SK-N-SH treated with all-trans-retinoic acid at 6 μM for 48 hours (cell line): ENCODE measurements at regions not wholly inside any gene's neighbourhood (a gene's known extent, or its start where the extent isn't known, plus 50 kb on each side); places are given as distances from the start of the nearest gene placed in this dataset.

Source experiments
- ATAC-seq: fragments of 200-7000 bp; cut with Tn5 transposase; 3 replicates; pipeline ENCODE4 v1.9.1; 2020; ENCODE audit warnings: mild to moderate bottlenecking, moderate library complexity
- BACH2 ChIP-seq: fragments of 250-450 bp; sonication (Bioruptor Pico); IDR thresholded peaks from 2 replicates; pipeline ENCODE4 v1.9.0; 2021; ENCODE audit warnings: mild to moderate bottlenecking, borderline replicate concordance
- CREB5 ChIP-seq: fragments of 250-450 bp; sonication (Bioruptor Pico); IDR thresholded peaks from 2 replicates; pipeline ENCODE4 v1.5.1; 2020; ENCODE audit warnings: low read depth, mild to moderate bottlenecking, moderate library complexity
- CSDC2 ChIP-seq: fragments of 250-450 bp; sonication (Bioruptor Pico); IDR thresholded peaks from 2 replicates; pipeline ENCODE4 v1.5.0; 2020; ENCODE audit warnings: mild to moderate bottlenecking, moderate library complexity
- CSRNP3 ChIP-seq: fragments of 250-450 bp; sonication (Bioruptor Pico); IDR thresholded peaks from 2 replicates; pipeline ENCODE4 v1.5.1; 2021; ENCODE audit warnings: mild to moderate bottlenecking, moderate library complexity
- ESRRG ChIP-seq: fragments of 250-450 bp; sonication (Bioruptor Pico); IDR thresholded peaks from 2 replicates; pipeline ENCODE4 v1.6.1; 2021; ENCODE audit warnings: mild to moderate bottlenecking
- ISL1 ChIP-seq: fragments of 250-450 bp; sonication (Bioruptor Pico); IDR thresholded peaks from 2 replicates; pipeline ENCODE4 v2.1.2; 2022; ENCODE audit warnings: mild to moderate bottlenecking, moderate library complexity
- OSR1 ChIP-seq: fragments of 250-450 bp; sonication (Bioruptor Pico); IDR thresholded peaks from 2 replicates; pipeline ENCODE4 v1.8.0; 2022; ENCODE audit warnings: moderate library complexity, mild to moderate bottlenecking, inconsistent platforms
- PATZ1 ChIP-seq: fragments of 250-450 bp; sonication (Bioruptor Pico); IDR thresholded peaks from 2 replicates; pipeline ENCODE4 v1.8.0; 2020; ENCODE audit warnings: mild to moderate bottlenecking, moderate library complexity, borderline replicate concordance
- PPARA ChIP-seq: fragments of 250-450 bp; sonication (Bioruptor Pico); IDR thresholded peaks from 2 replicates; pipeline ENCODE4 v1.5.0; 2020; ENCODE audit warnings: mild to moderate bottlenecking, borderline replicate concordance
- RARB ChIP-seq: fragments of 250-450 bp; sonication (Bioruptor Pico); IDR thresholded peaks from 2 replicates; pipeline ENCODE4 v1.8.0; 2021; ENCODE audit warnings: mild to moderate bottlenecking, moderate library complexity
- SNAI2 ChIP-seq: fragments of 250-450 bp; sonication (Bioruptor Pico); IDR thresholded peaks from 2 replicates; pipeline ENCODE4 v1.5.0; 2020; ENCODE audit warnings: mild to moderate bottlenecking, moderate library complexity
- TCF4 ChIP-seq: fragments of 250-450 bp; sonication (Bioruptor Pico); IDR thresholded peaks from 2 replicates; pipeline ENCODE4 v1.8.0; 2021; ENCODE audit warnings: mild to moderate bottlenecking, moderate library complexity, borderline replicate concordance
- ZC3H10 ChIP-seq: fragments of 250-450 bp; sonication (Bioruptor Pico); IDR thresholded peaks from 2 replicates; pipeline ENCODE4 v1.5.1; 2021; ENCODE audit warnings: mild to moderate bottlenecking, moderate library complexity
- ZFP3 ChIP-seq: fragments of 250-450 bp; sonication (Bioruptor Pico); IDR thresholded peaks from 2 replicates; pipeline ENCODE4 v1.5.0; 2020; ENCODE audit warnings: mild to moderate bottlenecking, moderate library complexity
- ZFP30 ChIP-seq: fragments of 450-650 bp; formaldehyde crosslinking; IDR thresholded peaks from 2 replicates; pipeline ENCODE4 v1.5.0; 2022; ENCODE audit warnings: mild to moderate bottlenecking, moderate library complexity
- ZNF565 ChIP-seq: fragments of 450-650 bp; formaldehyde crosslinking; conservative IDR thresholded peaks from 2 replicates; pipeline ENCODE4 v1.5.0; 2020; ENCODE audit warnings: low read depth, mild to moderate bottlenecking, moderate library complexity
- ZNF70 ChIP-seq: fragments of 450-650 bp; formaldehyde crosslinking; IDR thresholded peaks from 2 replicates; pipeline ENCODE4 v1.5.0; 2020; ENCODE audit warnings: mild to moderate bottlenecking, moderate library complexity
- ZNF8 ChIP-seq: fragments of 450-650 bp; formaldehyde crosslinking; IDR thresholded peaks from 2 replicates; pipeline ENCODE4 v1.5.0; 2020; ENCODE audit warnings: mild to moderate bottlenecking, moderate library complexity
- TF ChIP-seq, protein P1 (sequence below): fragments of 250-450 bp; sonication (Bioruptor Pico); IDR thresholded peaks from 2 replicates; pipeline ENCODE4 v1.8.0; 2021; ENCODE audit warnings: low read depth, mild to moderate bottlenecking, moderate library complexity, borderline replicate concordance
- TF ChIP-seq, protein P2 (sequence below): fragments of 250-450 bp; sonication (Bioruptor Pico); IDR thresholded peaks from 2 replicates; pipeline ENCODE4 v1.5.0; 2020; ENCODE audit warnings: mild to moderate bottlenecking, moderate library complexity

GRCh38 chr10:78351809-78352208 is 318.1 kb downstream of the RPS24 start:
- ATAC-seq: no peak
- TF ChIP-seq RARB (no peak), ZC3H10 (CRISPR knock-in tag) (no peak), OSR1 (CRISPR knock-in tag) (no peak), ZNF565 (CRISPR knock-in tag) (no peak), BACH2 (CRISPR knock-in tag) (no peak), PATZ1 (CRISPR knock-in tag) (no peak), ZNF70 (CRISPR knock-in tag) (no peak), CREB5 (CRISPR knock-in tag) (no peak), CSRNP3 (no peak), ISL1 (CRISPR knock-in tag) (no peak), PPARA (no peak), TCF4 (no peak), SNAI2 (CRISPR knock-in tag) (no peak), ZFP3 (no peak), CSDC2 (CRISPR knock-in tag) (no peak), ZFP30 (CRISPR knock-in tag) (no peak)

DNA sequence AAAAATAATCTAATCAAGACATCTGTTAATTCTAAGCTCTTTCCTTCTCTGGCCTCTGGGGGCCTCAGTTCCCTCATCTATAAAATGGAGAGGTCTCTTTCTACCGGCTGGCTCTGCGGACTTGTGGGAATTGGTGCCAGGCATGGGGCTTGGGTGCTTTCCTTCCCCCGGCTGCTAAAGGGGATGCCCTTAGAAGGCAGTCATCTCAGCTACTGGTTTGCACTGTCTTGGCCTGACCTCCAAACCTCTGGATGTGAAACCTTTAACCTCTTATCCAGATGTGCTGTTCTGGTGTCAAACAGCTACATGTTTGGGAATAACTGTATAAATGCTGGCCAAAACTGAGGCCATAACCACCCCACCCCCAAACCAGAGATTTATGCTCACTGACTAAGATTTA is 320.0 kb downstream of the RPS24 start:
- ATAC-seq: no peak
- TF ChIP-seq CREB5 (CRISPR knock-in tag) (no peak), BACH2 (CRISPR knock-in tag) (no peak), PATZ1 (CRISPR knock-in tag) (no peak), ZC3H10 (CRISPR knock-in tag) (no peak), RARB (no peak), ZNF8 (CRISPR knock-in tag) (no peak), SNAI2 (CRISPR knock-in tag) (no peak)

GRCh38 chr10:78354101-78354500 is 320.4 kb downstream of the RPS24 start:
- no peak for ATAC-seq
- TF ChIP-seq, protein P1, sequence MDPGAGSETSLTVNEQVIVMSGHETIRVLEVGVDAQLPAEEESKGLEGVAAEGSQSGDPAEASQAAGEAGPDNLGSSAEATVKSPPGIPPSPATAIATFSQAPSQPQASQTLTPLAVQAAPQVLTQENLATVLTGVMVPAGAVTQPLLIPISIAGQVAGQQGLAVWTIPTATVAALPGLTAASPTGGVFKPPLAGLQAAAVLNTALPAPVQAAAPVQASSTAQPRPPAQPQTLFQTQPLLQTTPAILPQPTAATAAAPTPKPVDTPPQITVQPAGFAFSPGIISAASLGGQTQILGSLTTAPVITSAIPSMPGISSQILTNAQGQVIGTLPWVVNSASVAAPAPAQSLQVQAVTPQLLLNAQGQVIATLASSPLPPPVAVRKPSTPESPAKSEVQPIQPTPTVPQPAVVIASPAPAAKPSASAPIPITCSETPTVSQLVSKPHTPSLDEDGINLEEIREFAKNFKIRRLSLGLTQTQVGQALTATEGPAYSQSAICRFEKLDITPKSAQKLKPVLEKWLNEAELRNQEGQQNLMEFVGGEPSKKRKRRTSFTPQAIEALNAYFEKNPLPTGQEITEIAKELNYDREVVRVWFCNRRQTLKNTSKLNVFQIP (CRISPR knock-in tag): no peak
- no peak for TF ChIP-seq BACH2 (CRISPR knock-in tag)
- no peak for TF ChIP-seq CREB5 (CRISPR knock-in tag)
- no peak for TF ChIP-seq RARB
- no peak for TF ChIP-seq OSR1 (CRISPR knock-in tag)
- TF ChIP-seq ZNF8 (CRISPR knock-in tag): no peak
- TF ChIP-seq ESRRG (CRISPR knock-in tag): no peak
- no peak for TF ChIP-seq ISL1 (CRISPR knock-in tag)
- TF ChIP-seq ZC3H10 (CRISPR knock-in tag): no peak
- TF ChIP-seq, protein P2, sequence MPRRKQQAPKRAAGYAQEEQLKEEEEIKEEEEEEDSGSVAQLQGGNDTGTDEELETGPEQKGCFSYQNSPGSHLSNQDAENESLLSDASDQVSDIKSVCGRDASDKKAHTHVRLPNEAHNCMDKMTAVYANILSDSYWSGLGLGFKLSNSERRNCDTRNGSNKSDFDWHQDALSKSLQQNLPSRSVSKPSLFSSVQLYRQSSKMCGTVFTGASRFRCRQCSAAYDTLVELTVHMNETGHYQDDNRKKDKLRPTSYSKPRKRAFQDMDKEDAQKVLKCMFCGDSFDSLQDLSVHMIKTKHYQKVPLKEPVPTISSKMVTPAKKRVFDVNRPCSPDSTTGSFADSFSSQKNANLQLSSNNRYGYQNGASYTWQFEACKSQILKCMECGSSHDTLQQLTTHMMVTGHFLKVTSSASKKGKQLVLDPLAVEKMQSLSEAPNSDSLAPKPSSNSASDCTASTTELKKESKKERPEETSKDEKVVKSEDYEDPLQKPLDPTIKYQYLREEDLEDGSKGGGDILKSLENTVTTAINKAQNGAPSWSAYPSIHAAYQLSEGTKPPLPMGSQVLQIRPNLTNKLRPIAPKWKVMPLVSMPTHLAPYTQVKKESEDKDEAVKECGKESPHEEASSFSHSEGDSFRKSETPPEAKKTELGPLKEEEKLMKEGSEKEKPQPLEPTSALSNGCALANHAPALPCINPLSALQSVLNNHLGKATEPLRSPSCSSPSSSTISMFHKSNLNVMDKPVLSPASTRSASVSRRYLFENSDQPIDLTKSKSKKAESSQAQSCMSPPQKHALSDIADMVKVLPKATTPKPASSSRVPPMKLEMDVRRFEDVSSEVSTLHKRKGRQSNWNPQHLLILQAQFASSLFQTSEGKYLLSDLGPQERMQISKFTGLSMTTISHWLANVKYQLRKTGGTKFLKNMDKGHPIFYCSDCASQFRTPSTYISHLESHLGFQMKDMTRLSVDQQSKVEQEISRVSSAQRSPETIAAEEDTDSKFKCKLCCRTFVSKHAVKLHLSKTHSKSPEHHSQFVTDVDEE (CRISPR knock-in tag): no peak
- no peak for TF ChIP-seq ZFP3
- TF ChIP-seq TCF4: no peak
- TF ChIP-seq, all 23 proteins: peak for 0
